Erythroblast (primary cell): ENCODE measurements at regions not wholly inside any gene's neighbourhood (a gene's known extent, or its start where the extent isn't known, plus 50 kb on each side); places are given as distances from the start of the nearest gene placed in this dataset.

Experiments used
- GATA1 ChIP-seq: IDR thresholded peaks from 2 replicates; pipeline ENCODE4 v1.6.1; 2011; ENCODE audit warnings: low read depth, mild to moderate bottlenecking, control low read depth, low read length, moderate library complexity
- POLR2A ChIP-seq: IDR thresholded peaks from 2 replicates; pipeline ENCODE4 v1.6.1; 2011; ENCODE audit warnings: mild to moderate bottlenecking, low read length

- no peak for TF ChIP-seq POLR2A
- no peak for TF ChIP-seq GATA1
Observed at GRCh38 chr10:78800006-78800405, 268.8 kb upstream of the ZMIZ1 start.
